Muscle layer of duodenum (tissue), 2 donors: ENCODE measurements at regions not wholly inside any gene's neighbourhood (a gene's known extent, or its start where the extent isn't known, plus 50 kb on each side); places are given as distances from the start of the nearest gene placed in this dataset.
"Not testable (repeated sequence)": the region's sequence is repeated elsewhere in the genome, so short reads cannot be mapped to it uniquely, and the experiment has no call there.

Experiments
- H3K27ac ChIP-seq: one replicate; pipeline ENCODE4 v1.7.0; 2013; ENCODE audit warnings: mild to moderate bottlenecking, low read length
- H3K27me3 ChIP-seq: one replicate; pipeline ENCODE4 v1.7.0; 2013; ENCODE audit warnings: low read depth, mild to moderate bottlenecking, control low read depth, low read length
- H3K36me3 ChIP-seq, 2 donors: one replicate each; pipeline ENCODE4 v1.7.0; 2013; ENCODE audit warnings: low read length in 2 of 2, control low read depth in 1 of 2, mild to moderate bottlenecking in 1 of 2; ENCODE audit not compliant: insufficient read depth in 2 of 2, control insufficient read depth in 1 of 2
- H3K4me1 ChIP-seq, 2 donors: one replicate each; pipeline ENCODE4 v1.7.0; 2013; ENCODE audit warnings: low read length in 2 of 2, mild to moderate bottlenecking in 2 of 2, control low read depth in 1 of 2, moderate library complexity in 1 of 2; ENCODE audit not compliant: insufficient read depth in 2 of 2, control insufficient read depth in 1 of 2
- H3K4me3 ChIP-seq, 2 donors: one replicate each; pipeline ENCODE4 v1.7.0; 2013; ENCODE audit warnings: low read length in 2 of 2, low read depth in 1 of 2, mild to moderate bottlenecking in 1 of 2
- H3K9me3 ChIP-seq, 2 donors: one replicate each; pipeline ENCODE4 v1.7.0; 2013; ENCODE audit warnings: low read length in 2 of 2, control low read depth in 1 of 2, mild to moderate bottlenecking in 1 of 2; ENCODE audit not compliant: control insufficient read depth in 1 of 2
- donor health status: healthy.

GRCh38 chrX:96449896-96450295 is 234.7 kb upstream of the DIAPH2 start:
- H3K9me3 ChIP-seq: no peaks in the 10 kb centered on the region
- no peaks in the 10 kb centered on the region for H3K27me3 ChIP-seq
- no peaks in the 10 kb centered on the region for H3K36me3 ChIP-seq
- H3K4me3 ChIP-seq: no peak overlapping the region
- H3K27ac ChIP-seq: no peak overlapping the region
- no peaks in the 10 kb centered on the region for H3K4me1 ChIP-seq

GRCh38 chrX:96453139-96453538 is 231.5 kb upstream of the DIAPH2 start:
- Histone ChIP-seq H3K4me3 (no peak overlapping the region), H3K9me3 (no peaks in the 10 kb centered on the region), H3K27ac (no peak overlapping the region), H3K36me3 (no peaks in the 10 kb centered on the region), H3K27me3 (no peaks in the 10 kb centered on the region), H3K4me1 (no peaks in the 10 kb centered on the region)

- Histone ChIP-seq H3K27ac (no peak overlapping the region), H3K4me3 (no peak overlapping the region), H3K36me3 (no peaks in the 10 kb centered on the region), H3K27me3 (no peaks in the 10 kb centered on the region), H3K4me1 (no peaks in the 10 kb centered on the region), H3K9me3 (no peaks in the 10 kb centered on the region)
Measured at GRCh38 chrX:96455078-96455477, 229.6 kb upstream of the DIAPH2 start.

GRCh38 chrX:96464880-96465558 is 219.6 kb upstream of the DIAPH2 start:
- H3K27me3 ChIP-seq: no peaks in the 10 kb centered on the region
- H3K36me3 ChIP-seq: no peaks in the 10 kb centered on the region
- no peaks in the 10 kb centered on the region for H3K9me3 ChIP-seq
- no peak overlapping the region for H3K4me3 ChIP-seq
- H3K4me1 ChIP-seq: no peaks in the 10 kb centered on the region
- H3K27ac ChIP-seq: no peak overlapping the region

- H3K36me3 ChIP-seq: no peaks in the 10 kb centered on the region
- H3K27ac ChIP-seq: no peak overlapping the region
- no peaks in the 10 kb centered on the region for H3K9me3 ChIP-seq
- H3K4me1 ChIP-seq: no peaks in the 10 kb centered on the region
- H3K27me3 ChIP-seq: no peaks in the 10 kb centered on the region
- no peak overlapping the region for H3K4me3 ChIP-seq
Measured at GRCh38 chrX:96474029-96474740, 210.5 kb upstream of the DIAPH2 start.

DNA sequence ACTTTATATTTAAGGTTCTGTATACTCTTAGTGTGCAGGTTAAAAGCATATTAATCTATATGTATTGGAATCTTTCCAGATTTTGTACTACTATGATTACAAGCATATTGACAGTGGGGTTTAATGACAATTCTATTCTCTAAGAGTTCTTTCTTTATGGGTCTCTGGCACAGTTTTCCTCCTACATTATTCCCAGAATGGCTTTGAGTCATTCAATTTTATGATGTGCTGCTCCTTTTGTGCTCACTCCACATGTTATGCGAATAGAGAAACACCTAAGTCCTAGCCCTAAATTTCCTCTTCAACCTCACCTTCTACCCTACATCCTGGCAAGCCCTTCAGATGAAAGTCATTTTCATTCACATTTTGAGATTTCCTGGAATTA is 209.9 kb upstream of the DIAPH2 start:
- no peaks in the 10 kb centered on the region for H3K9me3 ChIP-seq
- H3K27me3 ChIP-seq: no peaks in the 10 kb centered on the region
- no peaks in the 10 kb centered on the region for H3K4me1 ChIP-seq
- H3K4me3 ChIP-seq: no peak overlapping the region
- no peak overlapping the region for H3K27ac ChIP-seq
- H3K36me3 ChIP-seq: no peaks in the 10 kb centered on the region

DNA sequence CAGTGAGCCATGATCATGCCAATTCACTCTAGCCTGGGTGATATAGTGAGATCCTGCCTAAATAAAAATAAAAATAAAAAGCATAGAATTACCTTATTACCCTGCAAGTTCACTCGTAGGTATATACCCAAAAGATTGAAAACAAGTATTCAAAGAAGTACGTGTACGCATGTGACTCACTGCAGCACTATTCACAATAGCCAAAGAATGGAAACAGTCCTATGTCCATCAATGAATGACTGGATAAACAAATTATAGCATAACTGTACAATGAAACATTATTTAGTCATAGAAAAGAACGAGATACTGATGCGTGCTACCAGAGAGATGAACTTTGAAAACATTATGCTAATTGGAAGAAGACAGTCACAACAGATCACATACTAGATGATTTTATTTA is 204.6 kb upstream of the DIAPH2 start:
- no peaks in the 10 kb centered on the region for H3K36me3 ChIP-seq
- H3K4me3 ChIP-seq: no peak overlapping the region
- no peaks in the 10 kb centered on the region for H3K4me1 ChIP-seq
- H3K9me3 ChIP-seq: no peaks in the 10 kb centered on the region
- no peak overlapping the region for H3K27ac ChIP-seq
- no peaks in the 10 kb centered on the region for H3K27me3 ChIP-seq

GRCh38 chrX:96481831-96482230 is 202.8 kb upstream of the DIAPH2 start:
- Histone ChIP-seq H3K36me3 (no peaks in the 10 kb centered on the region), H3K27ac (no peak overlapping the region), H3K27me3 (no peaks in the 10 kb centered on the region), H3K9me3 (no peaks in the 10 kb centered on the region), H3K4me1 (no peaks in the 10 kb centered on the region), H3K4me3 (no peak overlapping the region)

DNA sequence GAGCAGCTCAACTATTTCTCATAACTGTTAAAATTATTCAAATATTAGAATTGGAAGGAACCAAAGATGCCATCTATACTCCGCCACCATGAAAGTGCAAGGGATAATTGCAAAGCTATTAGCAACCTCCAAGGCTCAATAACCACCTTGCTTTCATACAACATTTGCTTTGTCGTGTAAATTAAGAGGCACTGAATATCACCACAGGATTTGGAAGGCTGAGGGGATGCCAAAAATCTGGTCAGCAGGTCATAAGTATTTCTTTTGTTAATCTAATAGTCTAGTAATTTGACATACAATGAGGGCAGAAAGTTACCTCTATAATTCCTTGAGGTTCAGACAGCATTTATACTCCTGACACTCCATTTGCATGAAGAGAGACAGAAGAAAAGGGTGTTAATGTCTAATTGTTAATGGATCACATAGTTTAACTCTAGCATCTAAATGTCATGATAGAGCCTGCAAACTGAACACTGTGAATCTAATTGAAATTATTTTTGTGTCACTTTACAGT is 200.9 kb upstream of the DIAPH2 start:
- Histone ChIP-seq H3K36me3 (no peaks in the 10 kb centered on the region), H3K9me3 (no peaks in the 10 kb centered on the region), H3K4me1 (no peaks in the 10 kb centered on the region), H3K27me3 (no peaks in the 10 kb centered on the region), H3K4me3 (no peak overlapping the region), H3K27ac (no peak overlapping the region)

DNA sequence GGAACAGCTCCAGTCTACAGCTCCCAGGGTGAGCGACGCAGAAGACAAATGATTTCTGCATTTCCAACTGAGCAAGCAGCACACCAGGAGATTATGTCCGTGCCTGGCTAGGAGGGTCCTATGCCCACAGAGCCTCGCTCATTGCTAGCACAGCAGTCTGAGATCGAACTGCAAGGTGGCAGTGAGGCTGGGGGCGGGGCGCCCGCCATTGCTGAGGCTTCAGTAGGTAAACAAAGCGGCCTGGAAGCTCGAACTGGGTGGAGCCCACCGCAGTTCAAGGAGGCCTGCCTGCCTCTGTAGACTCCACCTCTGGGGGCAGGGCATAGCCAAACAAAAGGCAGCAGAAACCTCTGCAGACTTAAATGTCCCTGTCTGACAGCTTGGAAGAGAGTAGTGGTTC is 198.0 kb upstream of the DIAPH2 start:
- H3K27ac ChIP-seq, H3K36me3 ChIP-seq, H3K27me3 ChIP-seq, H3K4me3 ChIP-seq, H3K4me1 ChIP-seq, H3K9me3 ChIP-seq: not testable (repeated sequence)

- H3K27ac ChIP-seq: no peak overlapping the region
- H3K4me3 ChIP-seq: no peak overlapping the region
- no peaks in the 10 kb centered on the region for H3K27me3 ChIP-seq
- H3K9me3 ChIP-seq: no peaks in the 10 kb centered on the region
- H3K36me3 ChIP-seq: no peaks in the 10 kb centered on the region
- no peaks in the 10 kb centered on the region for H3K4me1 ChIP-seq
Measured at GRCh38 chrX:96502507-96502906, 182.1 kb upstream of the DIAPH2 start.

DNA sequence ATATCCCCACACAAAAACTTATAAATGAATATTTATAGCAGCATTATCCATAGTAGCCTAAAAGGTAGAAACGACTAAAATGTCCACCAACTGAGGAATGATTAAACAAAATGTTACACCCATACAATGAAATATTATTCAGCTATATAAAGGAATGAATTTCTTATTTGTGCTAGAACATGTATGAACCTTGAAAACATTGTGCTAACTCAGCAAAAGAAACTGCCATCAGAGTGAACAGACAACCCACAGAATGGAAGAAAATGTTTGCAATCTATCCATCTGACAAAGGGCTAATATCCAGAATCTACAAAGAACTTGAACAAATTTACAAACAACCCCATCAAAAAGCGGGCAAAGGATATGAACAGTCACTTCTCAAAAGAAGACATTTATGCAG is 155.3 kb upstream of the DIAPH2 start:
- H3K9me3 ChIP-seq, H3K27ac ChIP-seq, H3K27me3 ChIP-seq, H3K4me1 ChIP-seq, H3K36me3 ChIP-seq, H3K4me3 ChIP-seq: not testable (repeated sequence)
